AG10803 (cell line): ENCODE measurements at regions not wholly inside any gene's neighbourhood (a gene's known extent, or its start where the extent isn't known, plus 50 kb on each side); places are given as distances from the start of the nearest gene placed in this dataset.

Experiments used
- DNase-seq: peaks from one replicate; pipeline ENCODE4 v3.0.0; 2010; ENCODE audit warnings: low read depth
- H3K4me3 ChIP-seq: 2 replicates; pipeline ENCODE4 v1.5.1; 2011; ENCODE audit warnings: mild to moderate bottlenecking, low read length, control low read depth
- CTCF ChIP-seq: conservative IDR thresholded peaks from 2 replicates; pipeline ENCODE4 v1.5.1; 2011; ENCODE audit warnings: mild to moderate bottlenecking, low read length, control low read depth, inconsistent platforms

DNA sequence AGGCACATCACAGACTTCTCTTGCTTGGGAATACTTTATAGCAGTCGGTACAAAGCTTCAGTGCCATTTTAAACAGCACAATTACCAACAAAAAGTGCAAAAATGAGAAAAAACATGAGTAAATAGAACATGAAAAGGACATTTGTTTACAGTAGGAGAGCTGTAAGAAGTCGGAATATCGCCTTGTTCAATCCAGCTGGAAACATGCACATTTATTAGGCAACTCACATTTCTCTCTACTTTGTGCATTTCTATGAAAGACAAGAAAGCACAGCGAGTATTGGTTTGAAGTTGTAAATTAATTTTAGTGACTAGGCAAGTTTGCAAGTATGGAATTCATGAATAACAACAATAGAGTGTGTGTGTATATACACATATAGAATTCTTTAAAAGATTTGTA is 484.7 kb downstream of the DACH1 start:
- H3K4me3 ChIP-seq: no peak overlapping the region
- no peak for DNase-seq
- no peak for TF ChIP-seq CTCF

DNA sequence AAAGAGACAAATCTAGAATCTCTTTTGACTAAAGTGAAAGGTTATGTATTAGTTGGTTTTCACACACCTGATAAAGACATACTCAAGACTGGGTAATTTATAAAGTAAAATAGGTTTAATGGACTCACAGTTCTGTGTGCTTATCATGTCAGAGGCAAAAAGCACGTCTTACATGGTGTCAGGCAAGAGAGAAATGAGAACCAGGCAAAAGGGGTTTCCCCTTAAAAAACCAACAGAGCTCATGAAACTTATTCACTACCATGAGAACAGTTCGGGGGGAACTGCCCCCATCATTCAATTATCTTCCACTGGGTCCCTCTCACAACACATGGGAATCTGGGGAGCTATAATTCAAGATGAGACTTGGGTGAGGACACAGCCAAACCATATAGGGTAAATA is 486.8 kb downstream of the DACH1 start:
- TF ChIP-seq CTCF: no peak
- DNase-seq: no peak
- no peak overlapping the region for H3K4me3 ChIP-seq

GRCh38 chr13:71378961-71379905 is 487.8 kb downstream of the DACH1 start:
- TF ChIP-seq CTCF: no peak
- H3K4me3 ChIP-seq: no peak overlapping the region
- no peak for DNase-seq

GRCh38 chr13:71374471-71375049 is 492.4 kb downstream of the DACH1 start:
- no peak overlapping the region for H3K4me3 ChIP-seq
- TF ChIP-seq CTCF: no peak
- no peak for DNase-seq

DNA sequence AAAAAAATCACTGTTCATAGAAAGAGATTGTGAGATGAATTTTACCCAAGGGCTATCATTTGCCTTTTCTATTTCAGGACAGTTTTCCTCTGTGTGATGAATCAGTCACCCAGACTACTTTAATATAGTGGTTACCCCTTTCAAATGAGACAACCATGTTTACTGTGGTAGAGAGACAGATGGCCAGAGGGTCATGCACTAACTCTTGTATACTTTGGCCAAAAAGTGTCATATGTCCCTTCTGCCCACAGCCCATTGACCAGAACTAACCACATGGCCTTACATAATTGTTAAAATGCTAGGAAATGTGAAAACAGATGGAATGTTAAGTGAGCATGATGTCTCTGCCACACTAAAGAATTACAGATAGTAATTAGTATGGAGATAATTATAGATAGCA is 498.7 kb downstream of the DACH1 start:
- H3K4me3 ChIP-seq: no peak overlapping the region
- DNase-seq: no peak
- no peak for TF ChIP-seq CTCF

DNA sequence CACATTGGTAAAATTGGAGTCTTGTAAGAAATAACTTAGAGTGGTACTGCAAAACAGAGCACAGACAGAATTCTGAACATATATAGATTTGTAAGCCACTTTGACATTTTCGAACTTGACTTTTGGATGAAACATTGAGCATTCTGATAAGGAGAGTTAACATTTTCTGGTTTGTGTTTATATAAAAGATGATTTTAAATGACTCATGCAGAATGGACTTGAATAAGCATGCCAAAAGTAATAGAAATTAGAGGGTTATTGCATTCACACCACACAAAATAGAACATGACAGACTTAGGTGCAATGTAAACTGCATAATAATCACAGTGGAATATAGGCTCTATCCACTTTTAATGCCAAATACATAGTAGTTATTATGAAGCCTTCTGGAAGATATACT is 507.0 kb downstream of the DACH1 start:
- no peak for TF ChIP-seq CTCF
- H3K4me3 ChIP-seq: no peak overlapping the region
- no peak for DNase-seq

- no peak overlapping the region for H3K4me3 ChIP-seq
- no peak for DNase-seq
- no peak for TF ChIP-seq CTCF
Observed at GRCh38 chr13:71359641-71360040, 507.4 kb downstream of the DACH1 start.
